Endothelial cell of umbilical vein (primary cell): ENCODE measurements at regions not wholly inside any gene's neighbourhood (a gene's known extent, or its start where the extent isn't known, plus 50 kb on each side); places are given as distances from the start of the nearest gene placed in this dataset.

Experiments used
- BruUV-seq: library from RNA; stranded (reverse); fragments of 400-500 nt; replicated peaks from 2 replicates; lab custom pipeline; 2021; lab: Mats Ljungman, UMichigan
- CTCF ChIA-PET: fragments of 300-600, 350-600 bp; sonication (Branson Sonifier 250); formaldehyde crosslinking; loops from one replicate; lab custom pipeline; 2021; ENCODE audit warnings: antibody characterized with exemption, inconsistent platforms; lab: Charles Lee
- POLR2A ChIA-PET: fragments of 300-600, 350-600 bp; sonication (Branson Sonifier 250); formaldehyde crosslinking; loops from one replicate; lab custom pipeline; 2021; ENCODE audit warnings: antibody characterized with exemption, inconsistent platforms; lab: Charles Lee
- DNase-seq: peaks from one replicate; pipeline ENCODE4 v3.0.0-alpha.2; 2011; ENCODE audit warnings: low read depth, low spot score
- FAIRE-seq: peaks from 2 replicates; lab custom pipeline; 2011; peaks lifted over from hg19 to GRCh38; lab: Jason Lieb, UNC
- H2AFZ ChIP-seq: 2 replicates; pipeline ENCODE4 v1.6.0; 2012; ENCODE audit warnings: low read depth, low read length, control low read depth, inconsistent platforms
- H3K27ac ChIP-seq: 2 replicates; pipeline ENCODE4 v1.5.1; 2011; ENCODE audit warnings: low read depth, mild to moderate bottlenecking, control low read depth, low read length, moderate library complexity; ENCODE audit not compliant: insufficient read depth
- H3K27me3 ChIP-seq, 2 experiments: 2 replicates each; pipeline versions ENCODE4 v1.6.0 to v1.6.1; 2011; ENCODE audit warnings: low read length in 2 of 2, mixed read lengths in 1 of 2; ENCODE audit not compliant: control insufficient read depth in 2 of 2, insufficient read depth in 2 of 2
- H3K36me3 ChIP-seq, 2 experiments: 2 replicates in 1 of 2; 3 replicates in 1 of 2; pipeline ENCODE4 v1.5.1; 2011; ENCODE audit warnings: low read length in 2 of 2, mild to moderate bottlenecking in 1 of 2, moderate library complexity in 1 of 2; ENCODE audit not compliant: control insufficient read depth in 2 of 2, insufficient read depth in 2 of 2; ENCODE audit errors: extremely low read depth in 1 of 2
- H3K4me1 ChIP-seq: 3 replicates; pipeline ENCODE4 v1.5.1; 2011; ENCODE audit warnings: mild to moderate bottlenecking, low read length; ENCODE audit not compliant: control insufficient read depth, insufficient read depth; ENCODE audit errors: extremely low read depth
- H3K4me2 ChIP-seq: 2 replicates; pipeline ENCODE4 v1.6.1; 2011; ENCODE audit warnings: low read length, control low read depth, mixed read lengths; ENCODE audit not compliant: insufficient read depth
- H3K4me3 ChIP-seq, 3 experiments: fragments of 200-600 bp in 1 of 3; sonication (generic), shearing (Covaris generic) in 1 of 3; replicated peaks in 1 of 3; 2 replicates each; pipeline ENCODE4 v1.5.1; 2011 to 2016; ENCODE audit warnings: control low read depth in 3 of 3, low read length in 3 of 3, mild to moderate bottlenecking in 2 of 3, inconsistent platforms in 1 of 3, low read depth in 1 of 3, moderate library complexity in 1 of 3; ENCODE audit not compliant: insufficient read depth in 1 of 3
- H3K79me2 ChIP-seq: 2 replicates; pipeline ENCODE4 v1.6.0; 2012; ENCODE audit warnings: low read length, inconsistent platforms; ENCODE audit not compliant: control insufficient read depth, insufficient read depth
- H3K9ac ChIP-seq: replicated peaks from 2 replicates; pipeline ENCODE3; 2011; ENCODE audit warnings: low read length, control low read depth; ENCODE audit not compliant: insufficient read depth; ENCODE audit errors: extremely low read depth
- H3K9me1 ChIP-seq: replicated peaks from 3 replicates; pipeline ENCODE4 v1.6.0; 2011; ENCODE audit warnings: mild to moderate bottlenecking, low read length; ENCODE audit not compliant: control insufficient read depth, insufficient read depth; ENCODE audit errors: extremely low read depth
- H3K9me3 ChIP-seq: replicated peaks from 2 replicates; pipeline ENCODE4 v1.5.1; 2012; ENCODE audit warnings: low read length, inconsistent platforms; ENCODE audit not compliant: control insufficient read depth, insufficient read depth
- H4K20me1 ChIP-seq: replicated peaks from 2 replicates; pipeline ENCODE3; 2011; ENCODE audit warnings: mild to moderate bottlenecking, low read length; ENCODE audit not compliant: control insufficient read depth, insufficient read depth; ENCODE audit errors: extremely low read depth
- CTCF ChIP-seq, 2 donors: IDR thresholded peaks; 1 replicate in 1 of 2; 2 replicates in 1 of 2; pipeline ENCODE4 v1.5.1; 2011; ENCODE audit warnings: low read length in 2 of 2, mild to moderate bottlenecking in 2 of 2, moderate library complexity in 2 of 2, control low read depth in 1 of 2, inconsistent platforms in 1 of 2, low read depth in 1 of 2; ENCODE audit not compliant: insufficient read depth in 1 of 2; ENCODE audit errors: extremely low read depth in 1 of 2
- EZH2 ChIP-seq: IDR thresholded peaks from 2 replicates; pipeline ENCODE4 v1.6.1; 2012; ENCODE audit warnings: borderline replicate concordance, low read depth, mild to moderate bottlenecking, moderate library complexity, low read length, inconsistent platforms; ENCODE audit not compliant: severe bottlenecking
- FOS ChIP-seq: IDR thresholded peaks from 2 replicates; pipeline ENCODE4 v1.6.1; 2011; ENCODE audit warnings: mild to moderate bottlenecking, low read length, moderate library complexity, borderline replicate concordance; ENCODE audit not compliant: insufficient read depth
- GATA2 ChIP-seq: IDR thresholded peaks from 2 replicates; pipeline ENCODE4 v1.7.0; 2011; ENCODE audit warnings: low read depth, mild to moderate bottlenecking, moderate library complexity, mixed read lengths, low read length; ENCODE audit not compliant: insufficient read length, insufficient read depth
- JUN ChIP-seq: IDR thresholded peaks from 2 replicates; pipeline ENCODE4 v1.6.1; 2011; ENCODE audit warnings: borderline replicate concordance, low read depth; ENCODE audit not compliant: insufficient read length, insufficient read depth
- MAX ChIP-seq: IDR thresholded peaks from 2 replicates; pipeline ENCODE4 v1.6.1; 2011; ENCODE audit not compliant: insufficient read depth, insufficient read length
- MYC ChIP-seq: IDR thresholded peaks from one replicate; pipeline ENCODE4 v1.6.1; 2011; ENCODE audit warnings: mild to moderate bottlenecking, low read depth, low read length
- POLR2A ChIP-seq: IDR thresholded peaks from 2 replicates; pipeline ENCODE4 v1.6.1; 2012; ENCODE audit warnings: low read depth, mild to moderate bottlenecking, control low read depth, low read length
- POLR2AphosphoS5 ChIP-seq: IDR thresholded peaks from 2 replicates; pipeline ENCODE4 v1.6.1; 2012; ENCODE audit warnings: low read depth, mild to moderate bottlenecking, control low read depth, low read length, moderate library complexity; ENCODE audit not compliant: insufficient read depth
- dilution Hi-C: fragments of 300-500 bp; cut with MboI; formaldehyde crosslinking; loops from one replicate; pipeline ENCODE4 v1.15.0; 2019; ENCODE audit warnings: low sequenced_read_pairs; ENCODE audit not compliant: extremely low pct_ligation_motif_present
- intact Hi-C: fragments of 100-400 bp; cut with micrococcal nuclease; formaldehyde crosslinking; loops from one replicate; pipeline ENCODE4 v1.10.0; 2022

GRCh38 chr6:141347086-141347485 lies 785.6 kb upstream of the GJE1 start:
- Histone ChIP-seq H3K27ac (no peak overlapping the region), H3K27me3 (no peaks in the 10 kb centered on the region), H3K36me3 (no peaks in the 10 kb centered on the region), H3K9ac (no peak overlapping the region), H3K4me3 (no peak overlapping the region), H3K4me1 (no peaks in the 10 kb centered on the region), H3K9me1 (no peaks in the 10 kb centered on the region), H4K20me1 (no peaks in the 10 kb centered on the region), H3K4me2 (no peak overlapping the region), H2AFZ (no peak overlapping the region), H3K9me3 (no peaks in the 10 kb centered on the region), H3K79me2 (no peaks in the 10 kb centered on the region)
- no TSS peak for BruUV-seq
- no peak for FAIRE-seq
- no peak for DNase-seq
- ChIA-PET POLR2A (no interaction called here), CTCF (no interaction called here)
- dilution Hi-C loops, result no loop called here
- TF ChIP-seq MYC (no peak), JUN (no peak), POLR2AphosphoS5 (no peak), CTCF (IDR thresholded peaks at IDR 0.05; ENCODE audit: extremely low read depth in 1 of 2, insufficient read depth in 1 of 2, low read depth in 1 of 2, low read length in 2 of 2) (no peak), MAX (no peak), EZH2 (no peak), GATA2 (no peak), FOS (no peak), POLR2A (no peak)
- intact Hi-C loops, result no loop called here
